IMR-90 (cell line): ENCODE measurements at regions not wholly inside any gene's neighbourhood (a gene's known extent, or its start where the extent isn't known, plus 50 kb on each side); places are given as distances from the start of the nearest gene placed in this dataset.

Source experiments
- ATAC-seq: fragments of 200-7000 bp; cut with Tn5 transposase; 2 replicates; pipeline ENCODE4 v1.9.1; 2020; ENCODE audit warnings: low read depth, mild to moderate bottlenecking, moderate library complexity
- BruUV-seq: library from RNA; stranded (reverse); fragments of 400-500 nt; replicated peaks from 2 replicates; lab custom pipeline; 2021; lab: Mats Ljungman, UMichigan
- CTCF ChIA-PET: fragments of 300-600 bp; formaldehyde crosslinking; extraction: SDS; loops from one replicate; lab custom pipeline; 2021; ENCODE audit warnings: antibody characterized with exemption; lab: Yijun Ruan, JAX
- POLR2A ChIA-PET: fragments of 300-600 bp; sonication (Branson Sonifier 250); formaldehyde crosslinking; loops from one replicate; lab custom pipeline; 2022; ENCODE audit warnings: antibody characterized with exemption; ENCODE audit not compliant: unreplicated experiment; lab: Charles Lee
- DNase-seq: peaks from one replicate; pipeline ENCODE4 v3.0.0; 2013
- H2AFZ ChIP-seq: replicated peaks from 2 replicates; pipeline ENCODE3; 2013; ENCODE audit warnings: low read length, mild to moderate bottlenecking; ENCODE audit not compliant: poor library complexity
- H2AK5ac ChIP-seq: 2 replicates; pipeline ENCODE4 v1.6.1; 2013; ENCODE audit warnings: low read depth, low read length, inconsistent platforms
- H2AK9ac ChIP-seq: replicated peaks from 2 replicates; pipeline ENCODE3; 2013; ENCODE audit warnings: mild to moderate bottlenecking, low read depth, low read length, moderate library complexity; ENCODE audit not compliant: poor library complexity
- H2BK120ac ChIP-seq: 2 replicates; pipeline ENCODE4 v1.6.1; 2013; ENCODE audit warnings: low read depth, low read length, inconsistent platforms
- H2BK15ac ChIP-seq: 3 replicates; pipeline ENCODE4 v1.6.1; 2013; ENCODE audit warnings: low read depth, low read length, inconsistent platforms
- H2BK20ac ChIP-seq: 2 replicates; pipeline ENCODE4 v1.6.1; 2013; ENCODE audit warnings: low read depth, mild to moderate bottlenecking, inconsistent platforms, low read length, moderate library complexity
- H2BK5ac ChIP-seq: 2 replicates; pipeline ENCODE4 v1.6.1; 2013; ENCODE audit warnings: mild to moderate bottlenecking, low read depth, low read length, inconsistent platforms; ENCODE audit not compliant: poor library complexity, severe bottlenecking
- H3K14ac ChIP-seq: replicated peaks from 2 replicates; pipeline ENCODE4 v1.6.1; 2013; ENCODE audit warnings: low read depth, low read length, inconsistent platforms
- H3K18ac ChIP-seq: 2 replicates; pipeline ENCODE4 v1.6.1; 2013; ENCODE audit warnings: low read depth, low read length, control low read depth
- H3K23ac ChIP-seq: 2 replicates; pipeline ENCODE4 v1.6.1; 2013; ENCODE audit warnings: low read depth, low read length, inconsistent platforms
- H3K27ac ChIP-seq: 2 replicates; pipeline ENCODE4 v1.5.1; 2013; ENCODE audit warnings: mild to moderate bottlenecking, control low read depth, low read length; ENCODE audit not compliant: insufficient read depth
- H3K27me3 ChIP-seq: 2 replicates; pipeline ENCODE4 v1.6.1; 2013; ENCODE audit warnings: low read length; ENCODE audit not compliant: control insufficient read depth, insufficient read depth
- H3K36me3 ChIP-seq: 2 replicates; pipeline ENCODE4 v1.6.1; 2013; ENCODE audit warnings: low read length, mixed read lengths; ENCODE audit not compliant: control insufficient read depth, insufficient read depth
- H3K4ac ChIP-seq: 2 replicates; pipeline ENCODE4 v1.6.1; 2013; ENCODE audit warnings: low read depth, low read length, inconsistent platforms
- H3K4me1 ChIP-seq: 2 replicates; pipeline ENCODE4 v1.6.1; 2013; ENCODE audit warnings: low read length, mixed read lengths; ENCODE audit not compliant: control insufficient read depth, insufficient read depth
- H3K4me2 ChIP-seq: 2 replicates; pipeline ENCODE4 v1.6.1; 2013; ENCODE audit warnings: low read depth, mild to moderate bottlenecking, control low read depth, low read length, moderate library complexity
- H3K4me3 ChIP-seq: 2 replicates; pipeline ENCODE4 v1.5.1; 2013; ENCODE audit warnings: low read depth, mild to moderate bottlenecking, control low read depth, low read length, moderate library complexity; ENCODE audit not compliant: insufficient read depth
- H3K56ac ChIP-seq: 2 replicates; pipeline ENCODE4 v1.6.1; 2013; ENCODE audit warnings: low read length, inconsistent platforms; ENCODE audit not compliant: insufficient read depth; ENCODE audit errors: extremely low read depth
- H3K79me1 ChIP-seq, 2 experiments: 2 replicates each; pipeline ENCODE4 v1.6.1; 2013; ENCODE audit warnings: low read length in 2 of 2, inconsistent platforms in 1 of 2, low read depth in 1 of 2
- H3K9ac ChIP-seq: 2 replicates; pipeline ENCODE4 v1.6.1; 2013; ENCODE audit warnings: low read depth, low read length, control low read depth
- H3K9me1 ChIP-seq: 2 replicates; pipeline ENCODE4 v1.6.1; 2013; ENCODE audit warnings: low read length, inconsistent platforms; ENCODE audit not compliant: insufficient read depth
- H3K9me3 ChIP-seq: 2 replicates; pipeline ENCODE4 v1.6.1; 2013; ENCODE audit warnings: low read length; ENCODE audit not compliant: control insufficient read depth, insufficient read depth
- H4K20me1 ChIP-seq: 2 replicates; pipeline ENCODE4 v1.6.1; 2013; ENCODE audit warnings: low read length, inconsistent platforms; ENCODE audit not compliant: insufficient read depth
- H4K5ac ChIP-seq: 2 replicates; pipeline ENCODE4 v1.6.1; 2013; ENCODE audit warnings: mild to moderate bottlenecking, low read depth, low read length, control low read depth
- H4K8ac ChIP-seq, 2 experiments: 2 replicates each; pipeline ENCODE4 v1.6.1; 2013; ENCODE audit warnings: low read depth in 2 of 2, low read length in 2 of 2, control low read depth in 1 of 2, inconsistent platforms in 1 of 2
- H4K91ac ChIP-seq: 2 replicates; pipeline ENCODE4 v1.6.1; 2013; ENCODE audit warnings: low read depth, low read length, inconsistent platforms; ENCODE audit not compliant: insufficient read depth
- CHD1 ChIP-seq: IDR thresholded peaks from 2 replicates; pipeline ENCODE4 v1.6.1; 2012; ENCODE audit warnings: low read depth, low read length, improper control_type of control experiment
- FOS ChIP-seq: fragments of 150-350 bp; IDR thresholded peaks from 2 replicates; pipeline ENCODE4 v1.6.1; 2016; ENCODE audit warnings: low read depth, low read length
- MAZ ChIP-seq: IDR thresholded peaks from 2 replicates; pipeline ENCODE4 v1.6.1; 2012; ENCODE audit warnings: low read depth, mild to moderate bottlenecking, low read length, improper control_type of control experiment, moderate library complexity, borderline replicate concordance
- NFE2L2 ChIP-seq: fragments of 150-350 bp; IDR thresholded peaks from 2 replicates; pipeline ENCODE4 v1.6.1; 2016; ENCODE audit warnings: low read depth, mild to moderate bottlenecking, low read length
- POLR2A ChIP-seq: IDR thresholded peaks from 2 replicates; pipeline ENCODE4 v1.6.1; 2012; ENCODE audit warnings: mild to moderate bottlenecking, low read depth, low read length
- RCOR1 ChIP-seq: IDR thresholded peaks from 2 replicates; pipeline ENCODE4 v1.6.1; 2012; ENCODE audit warnings: mild to moderate bottlenecking, low read length, improper control_type of control experiment; ENCODE audit not compliant: insufficient replicate concordance
- RFX5 ChIP-seq: IDR thresholded peaks from 2 replicates; pipeline ENCODE4 v1.8.0; 2012; ENCODE audit warnings: low read depth, mild to moderate bottlenecking, low read length, moderate library complexity
- WGBS, 2 experiments: methylation state at CpG; one replicate each; pipeline versions ENCODE4 v1.1.5 to v1.1.7; 2013; ENCODE audit warnings: missing lambda C conversion rate in 2 of 2; ENCODE audit not compliant: insufficient read length in 1 of 2; ENCODE audit errors: extremely low coverage in 2 of 2; 5-methylcytosine and 5-hydroxymethylcytosine counted together
- dilution Hi-C: fragments of 300-500 bp; cut with HindIII; formaldehyde crosslinking; loops from one replicate; pipeline ENCODE4 v1.14.3; 2018; ENCODE audit warnings: low sequenced_read_pairs; ENCODE audit not compliant: unreplicated experiment
- in situ Hi-C: fragments of 300-500 bp; cut with MboI; formaldehyde crosslinking; loops from 3 replicates; pipeline ENCODE4 v1.14.3; 2019; ENCODE audit warnings: low sequenced_read_pairs, inconsistent platforms, mixed read lengths
- intact Hi-C: fragments of 100-400 bp; cut with micrococcal nuclease; formaldehyde crosslinking; loops from 2 replicates; pipeline ENCODE4 v1.10.0; 2022
- TF ChIP-seq, protein P1 (sequence below): conservative IDR thresholded peaks from 2 replicates; pipeline ENCODE4 v1.5.1; 2012; ENCODE audit warnings: mild to moderate bottlenecking, low read depth, low read length, improper control_type of control experiment

DNA sequence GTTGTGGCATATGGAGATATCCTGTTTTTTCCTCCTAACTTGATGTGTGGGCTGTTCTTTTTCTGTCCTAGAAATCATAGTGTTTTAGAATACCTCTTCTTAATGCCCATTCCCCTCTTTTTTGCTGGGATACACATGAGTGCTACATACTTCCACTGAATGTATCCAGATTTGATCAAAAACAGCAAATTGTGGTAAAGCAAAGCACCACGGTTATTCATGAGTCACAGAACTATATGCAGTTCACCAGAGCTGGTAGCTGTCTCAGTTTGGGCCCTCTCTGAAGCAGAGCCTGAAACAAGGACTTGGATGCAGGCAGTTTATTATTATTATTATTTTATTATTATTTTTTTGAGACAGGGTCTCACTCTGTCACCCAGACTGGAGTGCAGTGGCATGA lies 69.9 kb upstream of the CTLA4 start:
- no peaks in the 10 kb centered on the region for H3K27me3 ChIP-seq
- intact Hi-C loops (no loop called here), dilution Hi-C loops (no loop called here), in situ Hi-C loops (no loop called here)
- no peak overlapping the region for H4K91ac ChIP-seq
- H3K9me3 ChIP-seq: no peaks in the 10 kb centered on the region
- peaks cover 4% of the 10 kb centered on the region; the same call in 1 of the 2 replicates for H3K4me1 ChIP-seq
- H2AFZ ChIP-seq: no peak overlapping the region
- no peak overlapping the region for H3K27ac ChIP-seq
- H3K9ac ChIP-seq: no peak overlapping the region
- H2BK5ac ChIP-seq: no peak overlapping the region
- no peak overlapping the region for H3K56ac ChIP-seq
- H3K4me3 ChIP-seq: no peak overlapping the region
- H3K79me1 ChIP-seq: no peaks in the 10 kb centered on the region
- no peaks in the 10 kb centered on the region for H4K20me1 ChIP-seq
- no peak overlapping the region; a peak in 1 of 4 replicates for H4K8ac ChIP-seq
- H3K4ac ChIP-seq: no peak overlapping the region
- no peak overlapping the region for H3K4me2 ChIP-seq
- no peak overlapping the region for H2AK5ac ChIP-seq
- H2BK20ac ChIP-seq: no peak overlapping the region
- no peak overlapping the region for H3K23ac ChIP-seq
- no peak overlapping the region for H2AK9ac ChIP-seq
- CTCF ChIA-PET: no interaction called here
- BruUV-seq: no TSS peak
- no peaks in the 10 kb centered on the region for H3K36me3 ChIP-seq
- TF ChIP-seq, protein P1, sequence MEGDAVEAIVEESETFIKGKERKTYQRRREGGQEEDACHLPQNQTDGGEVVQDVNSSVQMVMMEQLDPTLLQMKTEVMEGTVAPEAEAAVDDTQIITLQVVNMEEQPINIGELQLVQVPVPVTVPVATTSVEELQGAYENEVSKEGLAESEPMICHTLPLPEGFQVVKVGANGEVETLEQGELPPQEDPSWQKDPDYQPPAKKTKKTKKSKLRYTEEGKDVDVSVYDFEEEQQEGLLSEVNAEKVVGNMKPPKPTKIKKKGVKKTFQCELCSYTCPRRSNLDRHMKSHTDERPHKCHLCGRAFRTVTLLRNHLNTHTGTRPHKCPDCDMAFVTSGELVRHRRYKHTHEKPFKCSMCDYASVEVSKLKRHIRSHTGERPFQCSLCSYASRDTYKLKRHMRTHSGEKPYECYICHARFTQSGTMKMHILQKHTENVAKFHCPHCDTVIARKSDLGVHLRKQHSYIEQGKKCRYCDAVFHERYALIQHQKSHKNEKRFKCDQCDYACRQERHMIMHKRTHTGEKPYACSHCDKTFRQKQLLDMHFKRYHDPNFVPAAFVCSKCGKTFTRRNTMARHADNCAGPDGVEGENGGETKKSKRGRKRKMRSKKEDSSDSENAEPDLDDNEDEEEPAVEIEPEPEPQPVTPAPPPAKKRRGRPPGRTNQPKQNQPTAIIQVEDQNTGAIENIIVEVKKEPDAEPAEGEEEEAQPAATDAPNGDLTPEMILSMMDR: no peak
- TF ChIP-seq RCOR1: no peak
- TF ChIP-seq FOS: no peak
- TF ChIP-seq RFX5: no peak
- no peak for TF ChIP-seq MAZ
- no peak for TF ChIP-seq NFE2L2
- no peak for TF ChIP-seq CHD1
- TF ChIP-seq POLR2A: no peak
- POLR2A ChIA-PET: no interaction called here
- H2BK120ac ChIP-seq: no peak overlapping the region
- H3K18ac ChIP-seq: no peak overlapping the region
- no CpG with 5 or more reads among the region's 1 CpG for WGBS, 2 experiments
- H3K14ac ChIP-seq: no peak overlapping the region
- no peak overlapping the region for H2BK15ac ChIP-seq
- H4K5ac ChIP-seq: no peak overlapping the region
- ATAC-seq (peak; percentile 74), DNase-seq (peak; percentile 63)
- no peaks in the 10 kb centered on the region; the same call in 1 of the 2 replicates for H3K9me1 ChIP-seq
